DMS79 treated with DMSO at 0.1 percent for 48 hours (cell line): ENCODE measurements at regions not wholly inside any gene's neighbourhood (a gene's known extent, or its start where the extent isn't known, plus 50 kb on each side); places are given as distances from the start of the nearest gene placed in this dataset.

ENCODE experiments used
- DNase-seq: peaks from one replicate; lab custom pipeline; 2025; lab: John Stamatoyannopoulos, UW

- DNase-seq, result no peak
Observed at GRCh38 chr4:123990310-123990870, 593.8 kb downstream of the SPRY1 start.

GRCh38 chr4:123994917-123995316 lies 598.3 kb downstream of the SPRY1 start:
- DNase-seq, result no peak

GRCh38 chr4:123995936-123996335 lies 599.3 kb downstream of the SPRY1 start:
- no peak for DNase-seq

GRCh38 chr4:123996718-123997510 lies 600.3 kb downstream of the SPRY1 start:
- DNase-seq, result no peak

- DNase-seq, result no peak
Observed at GRCh38 chr4:123997776-123998449, 601.3 kb downstream of the SPRY1 start.

- no peak for DNase-seq
Observed at GRCh38 chr4:124000233-124000632, 603.6 kb downstream of the SPRY1 start.

GRCh38 chr4:124015766-124016165 lies 619.2 kb downstream of the SPRY1 start:
- no peak for DNase-seq

GRCh38 chr4:124017185-124017785 lies 620.7 kb downstream of the SPRY1 start:
- no peak for DNase-seq

GRCh38 chr4:124018383-124019317 lies 622.1 kb downstream of the SPRY1 start:
- DNase-seq, result no peak

GRCh38 chr4:124019749-124020549 lies 623.4 kb downstream of the SPRY1 start:
- no peak for DNase-seq

GRCh38 chr4:124025000-124025399 lies 628.4 kb downstream of the SPRY1 start:
- DNase-seq, result no peak

- no peak for DNase-seq
Observed at GRCh38 chr4:124025428-124025827, 628.8 kb downstream of the SPRY1 start.

- no peak for DNase-seq
Observed at GRCh38 chr4:124028182-124028581, 631.6 kb downstream of the SPRY1 start.

- no peak for DNase-seq
Observed at GRCh38 chr4:124030147-124030546, 633.6 kb downstream of the SPRY1 start.

- no peak for DNase-seq
Observed at GRCh38 chr4:124032035-124032434, 635.4 kb downstream of the SPRY1 start.

GRCh38 chr4:124035364-124036041 lies 638.9 kb downstream of the SPRY1 start:
- no peak for DNase-seq

- no peak for DNase-seq
Observed at GRCh38 chr4:124037236-124037635, 640.6 kb downstream of the SPRY1 start.

GRCh38 chr4:124044330-124044729 lies 647.7 kb downstream of the SPRY1 start:
- no peak for DNase-seq

GRCh38 chr4:124044867-124045266 lies 648.3 kb downstream of the SPRY1 start:
- no peak for DNase-seq

GRCh38 chr4:124046190-124046589 lies 649.6 kb downstream of the SPRY1 start:
- no peak for DNase-seq
